ENCODE measurements at regions not wholly inside any gene's neighbourhood (a gene's known extent, or its start where the extent isn't known, plus 50 kb on each side); places are given as distances from the start of the nearest gene placed in this dataset.
"Not testable (repeated sequence)": the region's sequence is repeated elsewhere in the genome, so short reads cannot be mapped to it uniquely, and the experiment has no call there.

DNA sequence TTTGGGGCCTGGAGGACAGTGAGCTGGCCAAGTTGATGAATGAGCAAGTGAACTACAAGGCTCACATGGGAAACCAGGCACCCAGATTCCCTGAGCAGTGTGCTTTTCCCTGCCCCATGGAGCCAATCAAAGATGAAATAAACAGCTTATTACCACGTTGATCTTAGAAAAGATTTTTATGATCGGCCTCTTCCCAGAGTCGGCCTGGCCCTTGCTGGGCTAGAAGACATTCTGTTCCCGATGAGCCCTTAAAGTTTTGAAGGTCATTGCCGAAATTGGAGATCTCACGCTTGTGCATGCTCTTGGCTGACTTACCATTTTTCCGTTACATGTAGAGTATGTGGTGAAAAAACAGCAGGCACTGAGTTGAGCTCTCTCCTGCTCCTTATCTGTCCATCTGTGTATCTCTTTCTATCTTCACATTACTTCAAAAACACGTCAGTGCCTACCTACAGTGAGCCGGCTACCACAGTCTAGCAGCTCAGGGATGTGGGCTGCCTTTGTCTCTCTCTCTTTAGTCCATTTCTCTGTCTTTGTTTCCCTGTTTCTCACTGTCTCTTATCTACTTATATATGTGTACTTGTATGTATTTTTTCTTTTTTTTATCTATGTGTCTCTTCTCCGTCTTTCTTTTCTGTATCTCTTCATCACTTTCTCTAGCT, 248.8 kb upstream of the USP24 start:
- no peak for DNase-seq (ENCODE audit: low read depth in 2 of 2)

- no peak for DNase-seq (ENCODE audit: low read depth in 2 of 2)
These were observed 242.7 kb upstream of the USP24 start for GRCh38 chr1:55457874-55458273.

- DNase-seq (ENCODE audit: low read depth in 2 of 2): no peak
These were observed 241.8 kb upstream of the USP24 start for GRCh38 chr1:55456971-55457370.

DNA sequence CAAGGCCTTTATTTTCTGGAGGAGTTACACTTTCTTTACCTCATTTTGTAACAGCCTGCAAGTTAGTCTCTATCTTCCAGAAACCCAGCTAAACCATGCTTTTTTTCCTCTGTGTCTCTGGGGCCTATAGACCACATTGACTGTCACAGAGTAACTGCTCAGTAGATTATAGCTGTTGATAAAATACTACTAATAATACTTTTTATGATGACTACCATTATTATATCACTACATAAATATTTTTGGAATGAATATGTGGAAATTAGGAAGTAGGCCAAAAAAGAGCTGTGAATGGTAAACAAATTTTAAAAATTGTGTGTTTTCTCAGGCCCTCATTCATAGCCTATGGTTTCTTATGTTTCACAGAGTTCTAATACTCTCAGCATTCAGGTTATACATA, 233.1 kb upstream of the USP24 start:
- DNase-seq (ENCODE audit: low read depth in 2 of 2): no peak

DNA sequence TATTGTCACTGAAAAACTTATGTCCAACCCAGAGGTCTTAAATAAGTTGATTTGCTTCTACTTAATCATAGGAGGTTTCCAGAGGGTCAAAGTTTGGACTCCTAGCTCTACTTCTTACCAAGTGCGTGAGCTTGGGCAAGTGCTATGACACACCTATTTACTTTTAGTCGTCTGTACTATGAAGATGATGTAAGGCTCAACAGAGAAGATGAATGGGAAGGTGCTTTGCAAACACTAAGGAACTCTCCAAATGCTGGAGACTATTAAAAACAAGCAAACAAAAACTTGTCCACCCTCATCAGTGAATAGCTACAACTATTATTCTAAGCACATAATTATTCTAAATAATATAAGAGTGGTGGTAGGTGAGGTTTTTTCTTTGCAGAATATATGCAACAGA, 232.3 kb upstream of the USP24 start:
- DNase-seq (ENCODE audit: low read depth in 2 of 2): no peak

DNA sequence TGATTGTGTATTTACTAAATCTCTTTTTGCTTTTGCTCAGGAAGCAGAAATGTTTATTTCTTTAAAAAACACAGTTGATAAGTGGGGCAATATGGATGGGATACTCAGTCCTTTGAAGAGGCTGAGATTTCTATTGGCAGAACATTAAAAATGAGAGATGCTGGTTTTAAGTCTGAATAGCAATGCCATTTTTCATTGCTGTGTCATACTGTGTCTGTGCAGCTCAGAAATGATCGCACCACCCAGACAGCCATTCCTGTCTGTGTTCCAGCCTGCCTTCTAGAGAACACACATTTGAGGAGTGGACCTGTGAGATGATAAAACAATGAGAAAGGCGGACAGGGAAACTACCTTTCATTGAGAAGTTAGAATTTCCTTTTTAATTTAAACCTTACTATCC, 231.2 kb upstream of the USP24 start:
- DNase-seq (ENCODE audit: low read depth in 2 of 2): no peak

DNA sequence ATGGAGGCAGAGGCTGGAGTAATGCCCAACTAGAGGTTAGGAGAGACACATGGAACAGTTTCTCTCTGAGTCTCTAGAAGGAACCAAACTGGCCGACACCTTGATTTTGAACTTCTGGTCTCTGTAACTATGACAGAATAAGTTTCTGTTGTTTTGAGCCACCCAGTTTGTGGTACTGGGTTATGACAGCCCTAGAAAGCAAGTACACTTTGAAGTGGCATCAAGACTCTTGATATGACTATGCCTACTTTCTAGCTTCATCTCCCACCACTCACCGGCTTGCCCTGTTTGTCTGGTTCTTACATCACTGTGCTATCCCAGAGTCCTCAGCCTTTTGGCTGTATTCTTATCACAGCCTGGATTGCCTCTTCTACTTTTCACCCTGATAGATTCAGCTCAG, 230.3 kb upstream of the USP24 start:
- DNase-seq (ENCODE audit: low read depth in 2 of 2): no peak

GRCh38 chr1:55444667-55445066, 229.5 kb upstream of the USP24 start:
- DNase-seq (ENCODE audit: low read depth in 2 of 2): no peak

DNA sequence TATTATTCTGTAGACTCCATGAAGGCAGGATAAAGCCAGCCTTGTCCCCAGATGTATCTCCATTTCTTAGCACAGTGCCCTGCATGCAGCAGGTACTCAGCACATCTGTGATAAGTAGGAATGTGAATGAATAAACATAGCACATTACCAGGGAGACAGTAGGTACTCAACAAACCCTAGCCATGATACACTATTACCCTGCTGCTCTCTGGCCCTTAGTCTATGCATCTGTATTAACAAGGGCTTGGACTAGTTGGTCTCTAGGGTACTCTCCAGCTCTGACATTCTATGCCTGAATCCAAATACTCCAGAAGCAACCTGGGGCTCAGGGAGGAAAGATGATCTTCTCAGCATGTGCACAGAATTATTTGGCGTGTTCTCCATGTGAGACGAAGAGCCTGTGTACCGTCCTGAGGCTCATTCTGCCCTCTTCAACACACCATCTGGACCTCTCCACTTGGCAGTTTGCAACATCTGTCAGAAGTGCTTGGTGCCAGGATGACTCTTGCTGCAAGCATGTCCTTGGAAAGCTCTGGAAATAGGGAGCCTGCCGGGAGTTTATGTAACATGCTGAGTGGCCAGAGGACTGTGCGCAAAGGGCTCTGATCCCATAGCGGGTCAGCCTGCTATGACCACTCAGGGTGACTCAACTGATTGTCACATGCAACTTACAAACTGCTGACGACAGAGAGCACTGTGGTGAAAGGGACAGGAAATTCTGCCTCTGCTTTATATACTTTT, 228.2 kb upstream of the USP24 start:
- DNase-seq (ENCODE audit: low read depth in 2 of 2): no peak

- no peak for DNase-seq (ENCODE audit: low read depth in 2 of 2)
These were observed 226.3 kb upstream of the USP24 start for GRCh38 chr1:55441489-55441888.

DNA sequence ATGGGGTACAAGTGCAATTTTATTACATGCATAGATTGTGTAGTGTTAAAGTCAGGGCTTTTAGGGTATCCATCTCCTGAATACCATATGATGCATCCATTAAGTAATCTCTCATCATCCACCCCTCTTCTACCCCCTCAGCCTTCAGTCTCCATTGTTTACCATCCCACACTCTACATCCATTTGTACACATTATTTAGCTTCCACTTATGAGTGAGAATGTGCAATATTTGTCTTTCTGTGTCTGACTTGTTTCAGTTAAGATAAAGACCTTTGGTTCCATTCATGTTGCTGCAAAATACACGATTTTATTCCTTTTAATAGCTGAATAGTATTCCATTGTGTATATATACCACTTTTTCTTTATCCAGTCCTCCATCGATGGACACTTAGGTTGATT, 222.5 kb upstream of the USP24 start:
- no peak for DNase-seq (ENCODE audit: low read depth in 2 of 2)

DNA sequence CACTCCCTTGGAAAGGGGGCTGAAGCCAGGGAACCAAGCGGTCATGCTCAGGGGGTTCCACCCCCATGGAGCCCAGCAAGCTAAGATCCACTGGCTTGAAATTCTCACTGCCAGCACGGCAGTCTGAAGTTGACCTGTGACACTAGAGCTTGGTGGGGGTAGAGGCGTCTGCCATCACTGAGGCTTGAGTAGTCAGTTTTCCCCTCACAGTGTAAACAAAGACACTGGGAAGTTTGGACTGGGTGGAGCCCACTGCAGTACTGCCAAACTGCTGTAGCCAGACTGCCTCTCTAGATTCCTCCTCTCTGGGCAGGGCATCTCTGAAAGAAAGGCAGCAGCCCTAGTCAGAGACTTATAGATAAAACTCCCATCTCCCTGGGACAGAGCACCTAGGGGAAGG, 215.6 kb upstream of the USP24 start:
- not testable (repeated sequence) for DNase-seq (ENCODE audit: low read depth in 2 of 2)

DNA sequence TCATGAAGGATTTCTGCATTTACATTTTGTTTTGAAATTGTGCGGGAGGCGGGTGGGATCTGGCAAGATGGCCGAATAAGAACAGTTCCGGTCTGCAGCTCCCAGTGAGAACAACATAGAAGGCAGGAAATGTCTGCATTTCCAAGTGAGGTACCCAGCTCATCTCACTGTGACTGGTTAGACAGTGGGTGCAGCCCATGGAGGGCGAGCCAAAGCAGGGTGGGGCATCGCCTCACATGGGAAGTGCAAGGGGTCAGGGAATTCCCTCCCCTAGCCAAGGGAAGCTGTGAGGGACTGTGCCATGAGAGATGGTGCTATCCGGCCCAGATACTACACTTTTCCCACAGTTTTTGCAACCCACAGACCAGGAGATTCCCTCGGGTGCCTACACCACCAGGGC, 215.0 kb upstream of the USP24 start:
- not testable (repeated sequence) for DNase-seq (ENCODE audit: low read depth in 2 of 2)

GRCh38 chr1:55428944-55429931, 214.1 kb upstream of the USP24 start:
- DNase-seq (ENCODE audit: low read depth in 2 of 2): no peak

GRCh38 chr1:55428231-55428630, 213.1 kb upstream of the USP24 start:
- DNase-seq (ENCODE audit: low read depth in 2 of 2): no peak

DNA sequence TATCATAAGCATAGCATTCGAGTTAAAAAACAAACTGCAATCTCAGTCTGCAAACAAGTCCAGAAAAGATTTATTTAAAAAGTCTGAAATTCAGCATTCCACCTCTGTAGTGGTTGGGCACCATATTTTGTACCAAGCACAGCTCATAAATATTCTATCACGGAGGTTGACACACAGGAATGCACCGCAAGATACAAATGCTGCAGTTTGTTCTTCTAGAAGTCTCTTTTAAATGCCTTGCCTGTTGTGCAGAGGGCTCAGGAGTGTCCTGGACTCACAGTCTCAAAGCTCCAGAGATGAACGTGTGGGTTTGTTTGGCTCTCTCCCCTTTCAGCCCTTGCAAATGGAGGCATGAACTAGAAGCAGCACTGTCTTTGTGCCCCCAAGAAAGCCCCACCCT, 212.4 kb upstream of the USP24 start:
- DNase-seq (ENCODE audit: low read depth in 2 of 2): no peak

GRCh38 chr1:55426619-55427018, 211.5 kb upstream of the USP24 start:
- no peak for DNase-seq (ENCODE audit: low read depth in 2 of 2)

- DNase-seq (ENCODE audit: low read depth in 2 of 2): no peak
These were observed 211.0 kb upstream of the USP24 start for GRCh38 chr1:55426156-55426555.

DNA sequence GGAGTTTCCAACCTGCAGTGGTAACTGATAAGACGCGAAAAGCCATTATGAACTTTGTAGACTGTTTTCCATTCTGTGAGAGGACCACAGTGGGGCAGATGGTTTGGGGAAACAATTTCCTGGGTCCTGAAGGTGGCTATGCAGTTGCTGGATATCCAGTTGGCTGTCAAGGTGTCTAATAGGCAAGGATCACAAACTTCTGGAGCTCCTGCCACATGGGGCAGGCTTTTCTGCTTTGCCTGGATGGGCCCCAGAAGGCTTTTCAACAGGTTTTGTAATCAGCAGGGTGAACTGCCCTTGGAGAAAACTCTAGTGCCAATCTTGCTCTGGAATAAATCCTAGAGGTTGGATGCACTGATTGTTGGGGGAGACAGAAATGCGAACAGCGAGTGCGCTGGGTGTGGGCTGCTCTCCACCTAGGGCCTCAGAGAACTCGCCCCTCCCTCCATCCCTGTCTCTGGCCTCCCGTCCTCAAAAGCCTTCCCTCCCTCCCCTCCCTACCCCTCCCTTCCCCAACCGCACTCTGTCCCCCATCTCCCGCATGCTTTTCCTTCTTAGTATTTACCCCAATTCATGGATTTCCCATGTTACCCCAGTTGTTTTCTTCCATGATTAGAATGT, 210.3 kb upstream of the USP24 start:
- DNase-seq (ENCODE audit: low read depth in 2 of 2): no peak

- DNase-seq (ENCODE audit: low read depth in 2 of 2): no peak
These were observed 208.2 kb upstream of the USP24 start for GRCh38 chr1:55423376-55423775.

DNA sequence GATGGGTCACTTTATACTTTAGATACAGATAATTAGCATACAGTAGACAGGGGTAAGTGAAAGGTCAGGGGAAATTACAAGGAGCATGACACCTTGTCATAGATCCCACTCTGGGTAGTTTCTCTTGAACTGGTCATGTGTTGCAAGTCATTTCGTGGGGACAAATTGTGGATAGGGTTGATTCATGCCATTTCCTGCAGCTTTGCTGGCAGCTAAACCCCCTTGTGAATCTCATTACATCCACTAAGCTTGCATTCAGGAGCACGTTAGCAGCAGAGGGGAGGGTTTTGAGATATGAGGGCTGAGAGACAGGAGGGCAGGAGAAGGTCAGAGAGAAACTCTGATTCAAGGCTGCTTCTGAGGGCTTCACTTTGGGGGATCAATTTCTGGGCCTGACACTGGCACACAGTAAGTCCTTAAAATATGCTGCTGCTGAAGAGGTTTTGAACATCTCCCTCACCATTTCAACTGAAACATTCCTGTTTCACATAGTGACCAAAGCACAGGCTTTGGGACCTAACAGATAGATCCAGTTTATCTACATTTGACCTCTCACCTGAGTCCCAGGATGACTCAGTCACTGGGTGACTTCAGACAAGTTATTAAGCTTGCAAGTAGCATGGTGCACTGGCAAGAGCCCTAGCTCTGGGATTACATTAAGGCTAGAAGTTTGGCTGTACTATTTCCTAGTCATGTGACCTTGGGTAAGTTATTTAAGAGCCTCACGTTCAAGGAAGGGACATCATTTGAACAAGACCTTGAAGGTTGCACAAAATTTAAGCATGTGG, 206.0 kb upstream of the USP24 start:
- DNase-seq (ENCODE audit: low read depth in 2 of 2): no peak
